IMR-90 (cell line): ENCODE measurements at regions not wholly inside any gene's neighbourhood (a gene's known extent, or its start where the extent isn't known, plus 50 kb on each side); places are given as distances from the start of the nearest gene placed in this dataset.

Experiments used
- ATAC-seq: fragments of 200-7000 bp; cut with Tn5 transposase; 2 replicates; pipeline ENCODE4 v1.9.1; 2020; ENCODE audit warnings: low read depth, mild to moderate bottlenecking, moderate library complexity
- BruUV-seq: library from RNA; stranded (reverse); fragments of 400-500 nt; replicated peaks from 2 replicates; lab custom pipeline; 2021; lab: Mats Ljungman, UMichigan
- CTCF ChIA-PET: fragments of 300-600 bp; formaldehyde crosslinking; extraction: SDS; loops from one replicate; lab custom pipeline; 2021; ENCODE audit warnings: antibody characterized with exemption; lab: Yijun Ruan, JAX
- POLR2A ChIA-PET: fragments of 300-600 bp; sonication (Branson Sonifier 250); formaldehyde crosslinking; loops from one replicate; lab custom pipeline; 2022; ENCODE audit warnings: antibody characterized with exemption; ENCODE audit not compliant: unreplicated experiment; lab: Charles Lee
- DNase-seq: peaks from one replicate; pipeline ENCODE4 v3.0.0; 2013
- H2AFZ ChIP-seq: replicated peaks from 2 replicates; pipeline ENCODE3; 2013; ENCODE audit warnings: low read length, mild to moderate bottlenecking; ENCODE audit not compliant: poor library complexity
- H2AK5ac ChIP-seq: 2 replicates; pipeline ENCODE4 v1.6.1; 2013; ENCODE audit warnings: low read depth, low read length, inconsistent platforms
- H2AK9ac ChIP-seq: replicated peaks from 2 replicates; pipeline ENCODE3; 2013; ENCODE audit warnings: mild to moderate bottlenecking, low read depth, low read length, moderate library complexity; ENCODE audit not compliant: poor library complexity
- H2BK120ac ChIP-seq: 2 replicates; pipeline ENCODE4 v1.6.1; 2013; ENCODE audit warnings: low read depth, low read length, inconsistent platforms
- H2BK15ac ChIP-seq: 3 replicates; pipeline ENCODE4 v1.6.1; 2013; ENCODE audit warnings: low read depth, low read length, inconsistent platforms
- H2BK20ac ChIP-seq: 2 replicates; pipeline ENCODE4 v1.6.1; 2013; ENCODE audit warnings: low read depth, mild to moderate bottlenecking, inconsistent platforms, low read length, moderate library complexity
- H2BK5ac ChIP-seq: 2 replicates; pipeline ENCODE4 v1.6.1; 2013; ENCODE audit warnings: mild to moderate bottlenecking, low read depth, low read length, inconsistent platforms; ENCODE audit not compliant: poor library complexity, severe bottlenecking
- H3K14ac ChIP-seq: replicated peaks from 2 replicates; pipeline ENCODE4 v1.6.1; 2013; ENCODE audit warnings: low read depth, low read length, inconsistent platforms
- H3K18ac ChIP-seq: 2 replicates; pipeline ENCODE4 v1.6.1; 2013; ENCODE audit warnings: low read depth, low read length, control low read depth
- H3K23ac ChIP-seq: 2 replicates; pipeline ENCODE4 v1.6.1; 2013; ENCODE audit warnings: low read depth, low read length, inconsistent platforms
- H3K27ac ChIP-seq: 2 replicates; pipeline ENCODE4 v1.5.1; 2013; ENCODE audit warnings: mild to moderate bottlenecking, control low read depth, low read length; ENCODE audit not compliant: insufficient read depth
- H3K27me3 ChIP-seq: 2 replicates; pipeline ENCODE4 v1.6.1; 2013; ENCODE audit warnings: low read length; ENCODE audit not compliant: control insufficient read depth, insufficient read depth
- H3K36me3 ChIP-seq: 2 replicates; pipeline ENCODE4 v1.6.1; 2013; ENCODE audit warnings: low read length, mixed read lengths; ENCODE audit not compliant: control insufficient read depth, insufficient read depth
- H3K4ac ChIP-seq: 2 replicates; pipeline ENCODE4 v1.6.1; 2013; ENCODE audit warnings: low read depth, low read length, inconsistent platforms
- H3K4me1 ChIP-seq: 2 replicates; pipeline ENCODE4 v1.6.1; 2013; ENCODE audit warnings: low read length, mixed read lengths; ENCODE audit not compliant: control insufficient read depth, insufficient read depth
- H3K4me2 ChIP-seq: 2 replicates; pipeline ENCODE4 v1.6.1; 2013; ENCODE audit warnings: low read depth, mild to moderate bottlenecking, control low read depth, low read length, moderate library complexity
- H3K4me3 ChIP-seq: 2 replicates; pipeline ENCODE4 v1.5.1; 2013; ENCODE audit warnings: low read depth, mild to moderate bottlenecking, control low read depth, low read length, moderate library complexity; ENCODE audit not compliant: insufficient read depth
- H3K56ac ChIP-seq: 2 replicates; pipeline ENCODE4 v1.6.1; 2013; ENCODE audit warnings: low read length, inconsistent platforms; ENCODE audit not compliant: insufficient read depth; ENCODE audit errors: extremely low read depth
- H3K79me1 ChIP-seq, 2 experiments: 2 replicates each; pipeline ENCODE4 v1.6.1; 2013; ENCODE audit warnings: low read length in 2 of 2, inconsistent platforms in 1 of 2, low read depth in 1 of 2
- H3K9ac ChIP-seq: 2 replicates; pipeline ENCODE4 v1.6.1; 2013; ENCODE audit warnings: low read depth, low read length, control low read depth
- H3K9me1 ChIP-seq: 2 replicates; pipeline ENCODE4 v1.6.1; 2013; ENCODE audit warnings: low read length, inconsistent platforms; ENCODE audit not compliant: insufficient read depth
- H3K9me3 ChIP-seq: 2 replicates; pipeline ENCODE4 v1.6.1; 2013; ENCODE audit warnings: low read length; ENCODE audit not compliant: control insufficient read depth, insufficient read depth
- H4K20me1 ChIP-seq: 2 replicates; pipeline ENCODE4 v1.6.1; 2013; ENCODE audit warnings: low read length, inconsistent platforms; ENCODE audit not compliant: insufficient read depth
- H4K5ac ChIP-seq: 2 replicates; pipeline ENCODE4 v1.6.1; 2013; ENCODE audit warnings: mild to moderate bottlenecking, low read depth, low read length, control low read depth
- H4K8ac ChIP-seq, 2 experiments: 2 replicates each; pipeline ENCODE4 v1.6.1; 2013; ENCODE audit warnings: low read depth in 2 of 2, low read length in 2 of 2, control low read depth in 1 of 2, inconsistent platforms in 1 of 2
- H4K91ac ChIP-seq: 2 replicates; pipeline ENCODE4 v1.6.1; 2013; ENCODE audit warnings: low read depth, low read length, inconsistent platforms; ENCODE audit not compliant: insufficient read depth
- RAD21 ChIP-seq: IDR thresholded peaks from 2 replicates; pipeline ENCODE4 v1.6.1; 2012; ENCODE audit warnings: low read length, improper control_type of control experiment
- dilution Hi-C: fragments of 300-500 bp; cut with HindIII; formaldehyde crosslinking; loops from one replicate; pipeline ENCODE4 v1.14.3; 2018; ENCODE audit warnings: low sequenced_read_pairs; ENCODE audit not compliant: unreplicated experiment
- in situ Hi-C: fragments of 300-500 bp; cut with MboI; formaldehyde crosslinking; loops from 3 replicates; pipeline ENCODE4 v1.14.3; 2019; ENCODE audit warnings: low sequenced_read_pairs, inconsistent platforms, mixed read lengths
- intact Hi-C: fragments of 100-400 bp; cut with micrococcal nuclease; formaldehyde crosslinking; loops from 2 replicates; pipeline ENCODE4 v1.10.0; 2022

DNA sequence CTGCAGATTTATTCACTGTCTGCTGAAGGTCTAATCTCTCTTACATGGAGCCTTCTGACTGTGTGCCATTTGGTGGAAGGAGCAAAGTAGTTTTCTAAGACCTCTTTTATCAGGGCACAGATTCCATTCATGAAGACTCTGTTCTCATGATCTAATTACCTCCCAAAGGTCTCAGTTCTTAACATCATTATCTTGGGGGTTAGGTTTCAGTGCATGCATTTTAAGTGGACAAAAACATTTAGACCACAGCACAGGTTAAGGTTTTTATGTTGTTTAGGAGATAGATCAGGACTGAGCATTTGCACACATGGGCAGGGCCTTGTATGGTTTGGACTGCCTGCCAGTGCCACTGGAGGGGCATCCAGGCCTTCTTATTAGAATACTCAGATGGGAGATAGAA lies 746.1 kb downstream of the C12orf50 start:
- Histone ChIP-seq H3K9ac (no peak overlapping the region), H2BK5ac (no peak overlapping the region), H3K4me1 (no peaks in the 10 kb centered on the region), H2BK15ac (no peak overlapping the region), H3K14ac (no peak overlapping the region), H3K23ac (no peak overlapping the region), H4K8ac (no peak overlapping the region), H3K4ac (no peak overlapping the region), H2BK120ac (no peak overlapping the region), H4K20me1 (no peaks in the 10 kb centered on the region), H2AK9ac (no peak overlapping the region), H3K36me3 (no peaks in the 10 kb centered on the region), H2AFZ (no peak overlapping the region), H3K79me1 (no peaks in the 10 kb centered on the region), H3K9me3 (no peaks in the 10 kb centered on the region), H4K91ac (no peak overlapping the region), H3K27me3 (no peaks in the 10 kb centered on the region), H4K5ac (no peak overlapping the region), H2BK20ac (no peak overlapping the region), H3K4me2 (no peak overlapping the region), H3K18ac (no peak overlapping the region), H2AK5ac (no peak overlapping the region), H3K56ac (no peak overlapping the region), H3K4me3 (no peak overlapping the region), H3K9me1 (no peaks in the 10 kb centered on the region), H3K27ac (no peak overlapping the region)
- BruUV-seq: no TSS peak
- ATAC-seq: no peak
- in situ Hi-C loops (no loop called here), dilution Hi-C loops (no loop called here), intact Hi-C loops (no loop called here)
- no peak for DNase-seq
- ChIA-PET CTCF (no interaction called here), POLR2A (no interaction called here)
- no peak for TF ChIP-seq RAD21
